ENCODE measurements at regions not wholly inside any gene's neighbourhood (a gene's known extent, or its start where the extent isn't known, plus 50 kb on each side); places are given as distances from the start of the nearest gene placed in this dataset.

DNA sequence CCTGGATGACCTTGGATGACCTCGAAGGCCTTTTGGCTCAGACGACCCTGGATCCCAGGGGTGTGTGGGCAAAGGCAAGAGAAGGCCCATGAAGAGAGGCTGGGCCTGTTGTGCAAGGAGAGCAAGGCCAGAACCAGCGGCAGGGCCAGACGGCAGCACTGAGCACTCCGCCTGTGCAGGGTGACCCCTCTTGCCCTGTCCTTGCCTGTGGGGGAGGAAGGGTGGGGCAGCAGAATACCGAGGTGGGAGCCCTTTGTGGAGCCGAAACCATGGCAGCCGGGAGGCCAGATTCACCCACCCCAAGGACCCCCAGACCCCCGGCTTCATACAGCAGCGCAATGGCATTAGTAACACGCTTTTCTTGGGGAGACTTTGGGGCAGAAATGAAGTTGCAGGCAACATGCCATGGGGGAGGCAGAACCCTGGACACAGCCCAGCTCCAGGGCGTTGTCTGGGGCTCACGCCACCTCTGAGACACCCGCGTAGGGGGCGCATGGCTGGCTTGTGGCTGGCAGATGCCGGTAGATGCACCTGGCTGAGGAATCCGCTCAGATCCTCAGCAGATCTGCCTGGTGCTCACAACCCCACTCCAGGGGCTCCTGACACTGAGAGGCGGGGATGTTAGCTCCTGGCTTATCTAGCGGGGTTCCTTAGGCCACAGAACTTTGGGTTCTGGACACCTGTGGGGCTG is 114.5 kb downstream of the FAM53A start:
- no peaks in the 10 kb centered on the region for H3K36me3 ChIP-seq
- 58 to 90% methylated on average over 3 of the region's 20 CpGs for WGBS, 2 donors (ENCODE audit: low coverage in 1 of 2)
- peaks cover 0 to 4% (median 0%) of the 10 kb centered on the region in 3 donors for H3K4me1 ChIP-seq
- H3K27ac ChIP-seq = no peak overlapping the region
- no peak for ATAC-seq
- H3K4me3 ChIP-seq = no peak overlapping the region
- peaks cover 50% of the 10 kb centered on the region for H3K27me3 ChIP-seq
- TF ChIP-seq EP300 (IDR thresholded peaks at IDR 0.05) (no peak), POLR2A (IDR thresholded peaks at IDR 0.05) (no peak), POLR2AphosphoS5 (IDR thresholded peaks at IDR 0.05) (no peak)
- TF ChIP-seq, protein P1, sequence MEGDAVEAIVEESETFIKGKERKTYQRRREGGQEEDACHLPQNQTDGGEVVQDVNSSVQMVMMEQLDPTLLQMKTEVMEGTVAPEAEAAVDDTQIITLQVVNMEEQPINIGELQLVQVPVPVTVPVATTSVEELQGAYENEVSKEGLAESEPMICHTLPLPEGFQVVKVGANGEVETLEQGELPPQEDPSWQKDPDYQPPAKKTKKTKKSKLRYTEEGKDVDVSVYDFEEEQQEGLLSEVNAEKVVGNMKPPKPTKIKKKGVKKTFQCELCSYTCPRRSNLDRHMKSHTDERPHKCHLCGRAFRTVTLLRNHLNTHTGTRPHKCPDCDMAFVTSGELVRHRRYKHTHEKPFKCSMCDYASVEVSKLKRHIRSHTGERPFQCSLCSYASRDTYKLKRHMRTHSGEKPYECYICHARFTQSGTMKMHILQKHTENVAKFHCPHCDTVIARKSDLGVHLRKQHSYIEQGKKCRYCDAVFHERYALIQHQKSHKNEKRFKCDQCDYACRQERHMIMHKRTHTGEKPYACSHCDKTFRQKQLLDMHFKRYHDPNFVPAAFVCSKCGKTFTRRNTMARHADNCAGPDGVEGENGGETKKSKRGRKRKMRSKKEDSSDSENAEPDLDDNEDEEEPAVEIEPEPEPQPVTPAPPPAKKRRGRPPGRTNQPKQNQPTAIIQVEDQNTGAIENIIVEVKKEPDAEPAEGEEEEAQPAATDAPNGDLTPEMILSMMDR (IDR thresholded peaks at IDR 0.05) = no peak
- no peaks in the 10 kb centered on the region for H3K9me3 ChIP-seq

DNA sequence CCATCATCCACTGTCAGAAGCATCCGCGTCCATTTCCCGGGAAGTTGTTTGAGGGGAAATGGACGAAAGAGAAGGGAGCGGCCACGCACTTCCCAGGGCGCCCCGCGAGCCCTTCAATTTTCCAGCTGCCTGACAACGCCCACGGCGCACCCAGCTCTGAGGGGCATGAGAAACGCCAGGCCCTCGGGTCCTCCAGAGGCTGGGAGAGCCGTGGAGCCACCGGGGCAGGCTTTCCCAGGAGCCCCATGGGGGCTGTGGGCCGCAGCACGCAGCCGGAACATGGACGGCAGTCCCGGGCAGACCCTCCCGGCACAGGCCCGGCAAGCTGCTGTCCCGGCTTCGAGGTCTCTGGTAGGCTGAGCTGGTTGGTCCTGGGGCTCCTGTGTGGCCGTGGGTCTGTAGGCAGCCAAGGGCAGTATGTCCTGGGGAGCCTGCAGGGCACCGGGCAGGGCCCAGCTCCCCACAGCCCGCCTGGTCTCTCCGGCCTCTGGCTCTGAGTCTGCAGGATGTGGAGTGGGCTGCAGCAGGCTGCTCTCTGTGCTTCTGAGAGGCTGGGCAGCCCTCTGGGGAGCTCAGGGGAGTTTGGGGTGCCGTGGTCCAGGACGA is 115.2 kb downstream of the FAM53A start:
- Histone ChIP-seq H3K9me3 (no peaks in the 10 kb centered on the region), H3K27ac (no peak overlapping the region), H3K27me3 (peaks cover 54% of the 10 kb centered on the region), H3K4me1 (peaks cover 0 to 4% (median 0%) of the 10 kb centered on the region in 3 donors), H3K4me3 (peak overlapping the region in 1 of 2 donors; percentile 24), H3K36me3 (no peaks in the 10 kb centered on the region)
- WGBS, 2 donors (ENCODE audit: low coverage in 1 of 2) = no CpG with 5 or more reads among the region's 31 CpGs
- no peak for ATAC-seq
- TF ChIP-seq EP300 (IDR thresholded peaks at IDR 0.05) (no peak), POLR2A (IDR thresholded peaks at IDR 0.05) (no peak), POLR2AphosphoS5 (IDR thresholded peaks at IDR 0.05) (no peak)
- TF ChIP-seq, protein P1 (IDR thresholded peaks at IDR 0.05) = no peak

GRCh38 chr4:1567808-1568581 is 116.1 kb downstream of the FAM53A start:
- Histone ChIP-seq H3K27ac (no peak overlapping the region), H3K4me1 (peaks cover 0 to 4% (median 0%) of the 10 kb centered on the region in 3 donors), H3K27me3 (peaks cover 63% of the 10 kb centered on the region), H3K4me3 (no peak overlapping the region), H3K36me3 (no peaks in the 10 kb centered on the region), H3K9me3 (no peaks in the 10 kb centered on the region)
- 13% methylated on average over 3 of the region's 42 CpGs; no CpG with 5 or more reads in 1 of the 2 donors for WGBS, 2 donors (ENCODE audit: low coverage in 1 of 2)
- ATAC-seq = no peak
- no peak for TF ChIP-seq EP300 (IDR thresholded peaks at IDR 0.05)
- TF ChIP-seq POLR2AphosphoS5 (IDR thresholded peaks at IDR 0.05) = no peak
- TF ChIP-seq POLR2A (IDR thresholded peaks at IDR 0.05) = no peak
- TF ChIP-seq, protein P1 (IDR thresholded peaks at IDR 0.05) = no peak

DNA sequence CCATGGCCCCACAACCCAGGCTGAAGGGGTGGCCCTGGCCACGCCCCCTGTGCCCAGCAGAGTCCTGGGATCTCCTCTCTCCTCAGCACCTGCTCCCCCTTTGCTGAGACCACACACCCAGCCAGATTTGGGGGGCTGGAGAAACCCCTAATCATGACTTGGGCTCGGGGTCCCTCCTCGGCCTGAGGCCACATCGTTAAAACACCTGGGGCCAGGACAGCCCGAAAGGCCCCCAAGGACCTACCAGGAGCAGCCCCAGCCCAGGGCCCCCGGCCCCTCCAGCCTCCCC is 116.7 kb downstream of the FAM53A start:
- Histone ChIP-seq H3K36me3 (no peaks in the 10 kb centered on the region), H3K27me3 (peaks cover 69% of the 10 kb centered on the region), H3K27ac (no peak overlapping the region), H3K4me3 (no peak overlapping the region), H3K4me1 (peaks cover 0 to 4% (median 0%) of the 10 kb centered on the region in 3 donors), H3K9me3 (no peaks in the 10 kb centered on the region)
- no peak for ATAC-seq
- TF ChIP-seq EP300 (IDR thresholded peaks at IDR 0.05) = no peak
- no peak for TF ChIP-seq POLR2AphosphoS5 (IDR thresholded peaks at IDR 0.05)
- TF ChIP-seq, protein P1 (IDR thresholded peaks at IDR 0.05) = no peak
- no peak for TF ChIP-seq POLR2A (IDR thresholded peaks at IDR 0.05)
- no CpG with 5 or more reads among the region's 6 CpGs for WGBS, 2 donors (ENCODE audit: low coverage in 1 of 2)
